Tibial artery (tissue), 4 donors: ENCODE measurements at regions not wholly inside any gene's neighbourhood (a gene's known extent, or its start where the extent isn't known, plus 50 kb on each side); places are given as distances from the start of the nearest gene placed in this dataset.

Experiments used
- DNase-seq, 2 donors: peaks; one replicate each; pipeline ENCODE4 v3.0.0-alpha.2; 2019
- H3K27ac ChIP-seq, 2 donors: fragments of 200-600 bp; sonication (generic) in 1 of 2; 1 replicate in 1 of 2; 2 replicates in 1 of 2; pipeline ENCODE4 v1.5.1; 2018 to 2019; ENCODE audit warnings: mild to moderate bottlenecking in 1 of 2
- H3K27me3 ChIP-seq, 2 donors: fragments of 200-600 bp; sonication (generic) in 1 of 2; one replicate each; pipeline versions ENCODE4 v1.5.1 to v1.6.0; 2016 to 2019
- H3K36me3 ChIP-seq, 3 donors: fragments of 200-600 bp; sonication (generic) in 2 of 3; one replicate each; pipeline ENCODE4 v1.5.1; 2016 to 2019; ENCODE audit warnings: mild to moderate bottlenecking in 2 of 3
- H3K4me1 ChIP-seq, 4 donors: fragments of 200-600 bp; sonication (generic) in 2 of 4; 1 replicate in 3 of 4; 2 replicates in 1 of 4; pipeline ENCODE4 v1.5.1; 2016 to 2019
- H3K4me3 ChIP-seq, 2 donors: fragments of 200-600 bp; sonication (generic) in 1 of 2; 1 replicate in 1 of 2; 2 replicates in 1 of 2; pipeline ENCODE4 v1.5.1; 2018 to 2019; ENCODE audit warnings: mild to moderate bottlenecking in 2 of 2
- H3K9me3 ChIP-seq, 3 donors: fragments of 200-600 bp; sonication (generic) in 1 of 3; one replicate each; pipeline ENCODE4 v1.5.1; 2016 to 2019
- intact Hi-C: fragments of 100-400 bp; cut with DNase I; formaldehyde crosslinking; loops from one replicate; pipeline ENCODE4 v1.15.0; 2023; ENCODE audit warnings: low total_unique reads
- TF ChIP-seq, protein P1 (sequence below), 2 experiments: fragments of 200-600 bp in 1 of 2; fragments of 450-650 bp in 1 of 2; IDR thresholded peaks; one replicate each; pipeline ENCODE4 v1.5.1; 2017 to 2019; ENCODE audit warnings: antibody characterized with exemption in 2 of 2, mild to moderate bottlenecking in 1 of 2, moderate library complexity in 1 of 2

DNA sequence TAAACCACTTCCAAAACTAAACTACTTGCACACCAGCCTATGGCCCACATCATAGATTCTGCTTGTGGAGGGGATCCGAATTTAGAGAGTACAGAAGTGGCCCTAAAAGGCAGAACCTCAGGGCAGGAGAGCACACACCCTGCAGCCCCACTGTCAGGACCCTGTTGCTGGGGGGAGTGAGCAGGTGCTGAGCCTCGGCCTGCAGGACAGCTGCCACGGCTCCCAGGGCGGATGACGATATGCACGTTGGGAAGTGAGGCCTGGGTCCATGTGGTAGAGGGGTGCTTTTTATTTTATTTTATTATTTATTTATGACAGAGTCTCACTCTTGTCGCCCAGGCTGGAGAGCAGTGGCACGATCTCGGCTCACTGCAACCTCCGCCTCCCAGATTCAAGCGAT, 73.5 kb downstream of the TNFAIP2 start:
- Histone ChIP-seq H3K36me3 (no peaks in the 10 kb centered on the region), H3K27me3 (peaks cover 0 to 3% of the 10 kb centered on the region in 2 donors), H3K27ac (no peak overlapping the region), H3K4me1 (no peaks in the 10 kb centered on the region), H3K9me3 (no peaks in the 10 kb centered on the region), H3K4me3 (no peak overlapping the region)
- intact Hi-C loops, result no loop called here
- TF ChIP-seq, protein P1, sequence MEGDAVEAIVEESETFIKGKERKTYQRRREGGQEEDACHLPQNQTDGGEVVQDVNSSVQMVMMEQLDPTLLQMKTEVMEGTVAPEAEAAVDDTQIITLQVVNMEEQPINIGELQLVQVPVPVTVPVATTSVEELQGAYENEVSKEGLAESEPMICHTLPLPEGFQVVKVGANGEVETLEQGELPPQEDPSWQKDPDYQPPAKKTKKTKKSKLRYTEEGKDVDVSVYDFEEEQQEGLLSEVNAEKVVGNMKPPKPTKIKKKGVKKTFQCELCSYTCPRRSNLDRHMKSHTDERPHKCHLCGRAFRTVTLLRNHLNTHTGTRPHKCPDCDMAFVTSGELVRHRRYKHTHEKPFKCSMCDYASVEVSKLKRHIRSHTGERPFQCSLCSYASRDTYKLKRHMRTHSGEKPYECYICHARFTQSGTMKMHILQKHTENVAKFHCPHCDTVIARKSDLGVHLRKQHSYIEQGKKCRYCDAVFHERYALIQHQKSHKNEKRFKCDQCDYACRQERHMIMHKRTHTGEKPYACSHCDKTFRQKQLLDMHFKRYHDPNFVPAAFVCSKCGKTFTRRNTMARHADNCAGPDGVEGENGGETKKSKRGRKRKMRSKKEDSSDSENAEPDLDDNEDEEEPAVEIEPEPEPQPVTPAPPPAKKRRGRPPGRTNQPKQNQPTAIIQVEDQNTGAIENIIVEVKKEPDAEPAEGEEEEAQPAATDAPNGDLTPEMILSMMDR (IDR thresholded peaks at IDR 0.05), result no peak
- DNase-seq, result no peak

DNA sequence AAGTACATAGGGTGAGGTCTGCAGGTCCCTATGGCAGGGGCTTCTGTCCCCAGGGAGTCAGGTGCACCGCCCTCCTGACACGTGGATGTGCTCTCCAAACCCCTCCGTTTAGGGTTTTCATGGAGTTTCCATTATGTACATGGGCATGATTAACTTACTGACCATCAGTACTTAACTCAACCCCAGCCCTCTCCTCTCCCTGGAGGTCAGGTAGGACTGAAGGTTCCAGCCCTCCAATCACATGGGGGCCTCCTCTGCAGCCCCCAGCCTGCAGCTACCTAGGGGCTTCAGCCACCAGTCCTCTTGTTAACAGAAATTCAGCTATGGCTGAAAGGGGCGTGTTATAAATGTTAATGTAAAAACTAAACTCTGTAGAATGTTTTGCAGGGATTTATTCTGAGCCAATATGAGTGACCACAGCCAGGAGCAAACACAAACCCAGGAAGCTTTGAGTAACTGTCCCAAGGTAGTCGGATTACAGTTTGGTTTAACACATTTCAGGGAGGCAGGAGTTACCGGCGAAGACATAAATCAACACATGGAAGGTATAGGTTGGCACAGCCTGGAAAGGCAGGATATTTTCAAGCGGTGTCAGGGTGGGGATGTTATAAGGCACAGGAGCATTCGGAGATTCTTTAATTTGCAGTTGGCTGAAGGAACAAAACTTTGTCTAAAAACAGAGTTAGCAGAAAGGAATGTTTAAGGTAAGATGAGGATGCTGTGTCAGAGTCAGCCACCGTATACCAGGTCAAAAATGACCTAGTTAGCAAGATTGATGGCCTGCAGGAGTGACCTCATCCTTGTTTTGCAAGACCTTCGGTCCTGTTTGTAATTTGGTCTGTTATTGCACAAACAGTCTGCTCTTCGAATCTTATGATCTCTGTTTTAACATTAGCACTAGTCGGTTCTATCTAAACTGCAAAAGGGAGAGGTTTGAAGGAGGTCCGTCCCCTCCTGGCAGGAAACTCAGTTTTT, 75.2 kb downstream of the TNFAIP2 start:
- Histone ChIP-seq H3K36me3 (no peaks in the 10 kb centered on the region), H3K9me3 (no peaks in the 10 kb centered on the region), H3K4me1 (no peaks in the 10 kb centered on the region), H3K27me3 (peaks cover 0 to 13% of the 10 kb centered on the region in 2 donors), H3K4me3 (no peak overlapping the region), H3K27ac (peak overlapping the region in 1 of 2 donors; percentile 44)
- intact Hi-C loops, result no loop called here
- peak; percentile 54 to 62 for DNase-seq
- TF ChIP-seq, protein P1 (IDR thresholded peaks at IDR 0.05), result no peak

DNA sequence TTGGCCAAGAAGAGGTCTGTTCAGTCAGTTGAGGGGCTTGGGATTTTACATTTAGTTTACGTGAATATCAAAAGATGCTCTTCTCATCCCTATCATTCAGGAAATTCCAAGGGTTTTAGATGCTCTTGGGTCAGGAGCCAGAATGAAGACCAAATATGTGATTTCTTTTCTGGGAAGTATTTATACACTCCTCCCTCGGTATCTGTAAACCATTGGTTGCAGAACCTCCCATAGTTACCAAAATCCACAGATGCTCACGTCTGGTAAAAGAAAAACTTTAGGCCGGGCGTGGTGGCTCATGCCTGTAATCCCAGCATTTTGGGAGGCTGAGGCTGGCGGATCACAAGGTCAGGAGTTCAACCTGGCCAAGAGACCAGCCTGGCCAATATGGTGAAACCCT, 75.9 kb downstream of the TNFAIP2 start:
- Histone ChIP-seq H3K36me3 (no peaks in the 10 kb centered on the region), H3K4me3 (no peak overlapping the region), H3K9me3 (peaks cover 0 to 2% (median under 1%) of the 10 kb centered on the region in 3 donors), H3K4me1 (no peaks in the 10 kb centered on the region), H3K27ac (peak overlapping the region in 1 of 2 donors; percentile 44), H3K27me3 (peaks cover 0 to 13% of the 10 kb centered on the region in 2 donors)
- TF ChIP-seq, protein P1 (IDR thresholded peaks at IDR 0.05), result no peak
- peak in 1 of 2 donors; percentile 47 for DNase-seq
- intact Hi-C loops, result no loop called here

DNA sequence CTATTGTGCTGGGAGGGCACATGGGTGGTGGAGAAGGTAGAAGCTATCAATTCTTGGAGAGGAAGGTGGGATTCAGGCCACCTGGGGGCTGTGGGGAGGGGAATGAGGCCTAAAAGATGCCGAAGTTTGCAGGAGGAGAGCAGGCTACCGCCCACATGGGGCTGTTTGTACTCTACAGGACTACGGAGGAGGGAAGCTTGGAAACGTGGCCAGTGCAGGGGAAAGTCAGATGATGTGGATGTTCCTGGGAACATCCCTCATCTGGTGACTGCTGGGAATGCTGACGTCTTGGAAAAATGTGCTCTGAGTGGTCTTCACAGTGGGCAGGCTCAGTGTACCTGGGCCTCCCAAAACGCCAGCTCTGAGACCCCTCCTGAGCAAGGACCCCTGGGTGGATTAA, 78.5 kb downstream of the TNFAIP2 start:
- DNase-seq, result no peak
- H3K9me3 ChIP-seq, result peaks cover 3 to 14% (median 11%) of the 10 kb centered on the region in 3 donors
- no peaks in the 10 kb centered on the region for H3K36me3 ChIP-seq

DNA sequence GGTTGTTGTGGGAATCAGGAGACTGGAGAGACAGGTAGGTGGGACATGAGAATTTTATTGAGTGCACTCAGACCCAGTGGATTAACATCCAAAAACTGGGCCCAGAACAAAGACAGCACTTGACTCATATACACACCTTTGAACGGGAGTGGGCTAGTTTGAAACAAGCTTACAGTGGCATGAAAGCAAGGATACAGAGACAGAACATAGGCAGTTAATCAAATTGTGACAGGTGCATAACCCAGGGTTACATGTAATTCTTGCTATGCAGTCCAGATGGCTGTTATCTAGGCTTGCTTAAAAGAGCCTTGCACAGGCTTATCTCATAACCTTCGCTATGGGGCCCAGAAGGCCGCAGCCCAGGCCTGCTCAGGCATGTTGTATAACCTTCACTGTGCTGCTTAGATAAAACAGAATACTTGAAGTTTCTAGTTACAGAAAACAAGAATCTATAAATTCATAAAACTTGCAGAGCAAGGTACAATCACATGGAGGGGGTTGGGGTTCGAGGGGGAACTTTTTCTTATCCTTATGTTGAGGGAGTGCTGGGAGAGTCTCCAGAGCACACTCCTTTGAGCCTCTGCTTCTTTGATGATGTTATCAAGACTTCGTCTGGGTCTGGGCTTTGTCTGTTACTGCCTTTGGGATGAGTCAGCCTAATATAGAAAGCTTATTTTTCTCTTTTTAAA, 81.7 kb downstream of the TNFAIP2 start:
- Histone ChIP-seq H3K27me3 (peaks cover 0 to 38% of the 10 kb centered on the region in 2 donors), H3K4me3 (no peak overlapping the region), H3K36me3 (no peaks in the 10 kb centered on the region), H3K9me3 (peaks cover 3 to 14% (median 11%) of the 10 kb centered on the region in 3 donors), H3K4me1 (peaks cover 0 to 15% (median 8%) of the 10 kb centered on the region in 4 donors), H3K27ac (no peak overlapping the region)
- no peak for DNase-seq
- TF ChIP-seq, protein P1 (IDR thresholded peaks at IDR 0.05), result no peak
- intact Hi-C loops, result no loop called here

More for the DNA sequence above, 78.5 kb downstream of the TNFAIP2 start:
- intact Hi-C loops, result no loop called here
- peaks cover 0 to 21% of the 10 kb centered on the region in 2 donors for H3K27me3 ChIP-seq
- H3K4me3 ChIP-seq, result no peak overlapping the region
- TF ChIP-seq, protein P1 (IDR thresholded peaks at IDR 0.05), result no peak
- no peaks in the 10 kb centered on the region for H3K4me1 ChIP-seq
- no peak overlapping the region for H3K27ac ChIP-seq
